NB4 (cell line): ENCODE measurements at regions not wholly inside any gene's neighbourhood (a gene's known extent, or its start where the extent isn't known, plus 50 kb on each side); places are given as distances from the start of the nearest gene placed in this dataset.

ENCODE experiments used
- DNase-seq: peaks from one replicate; pipeline ENCODE4 v3.0.0; 2010; ENCODE audit warnings: low read depth
- H3K4me3 ChIP-seq: one replicate; pipeline ENCODE4 v1.5.1; 2011; ENCODE audit warnings: mild to moderate bottlenecking, low read depth, low read length, moderate library complexity
- CTCF ChIP-seq: IDR thresholded peaks from one replicate; pipeline ENCODE4 v1.5.1; 2012; ENCODE audit warnings: low read depth, low read length
- MAX ChIP-seq: IDR thresholded peaks from 2 replicates; pipeline ENCODE4 v1.6.1; 2011; ENCODE audit warnings: low read depth, low read length
- MYC ChIP-seq: IDR thresholded peaks from 2 replicates; pipeline ENCODE4 v1.6.1; 2011; ENCODE audit warnings: low read depth, low read length
- POLR2A ChIP-seq: IDR thresholded peaks from 2 replicates; pipeline ENCODE4 v1.6.1; 2011; ENCODE audit warnings: mild to moderate bottlenecking; ENCODE audit not compliant: insufficient read length; ENCODE audit errors: extremely low read depth

GRCh38 chr10:114754445-114755320 is 66.9 kb upstream of the FHIP2A start:
- H3K4me3 ChIP-seq: no peak overlapping the region
- no peak for TF ChIP-seq CTCF
- no peak for TF ChIP-seq POLR2A
- no peak for TF ChIP-seq MAX
- TF ChIP-seq MYC: no peak
- no peak for DNase-seq

GRCh38 chr10:114755537-114755936 is 66.0 kb upstream of the FHIP2A start:
- TF ChIP-seq MAX: no peak
- TF ChIP-seq MYC: no peak
- TF ChIP-seq POLR2A: no peak
- no peak for TF ChIP-seq CTCF
- H3K4me3 ChIP-seq: no peak overlapping the region
- DNase-seq: no peak

GRCh38 chr10:114758331-114758730 is 63.2 kb upstream of the FHIP2A start:
- TF ChIP-seq POLR2A (no peak), CTCF (no peak), MAX (no peak), MYC (no peak)
- no peak for DNase-seq
- no peak overlapping the region for H3K4me3 ChIP-seq

- DNase-seq: no peak
- no peak for TF ChIP-seq MAX
- TF ChIP-seq POLR2A: no peak
- TF ChIP-seq MYC: no peak
- no peak for TF ChIP-seq CTCF
- no peak overlapping the region for H3K4me3 ChIP-seq
These were observed 60.1 kb upstream of the FHIP2A start for GRCh38 chr10:114761205-114762193.

- DNase-seq: no peak
- TF ChIP-seq MAX: no peak
- no peak overlapping the region for H3K4me3 ChIP-seq
These were observed 58.8 kb upstream of the FHIP2A start for GRCh38 chr10:114762811-114763210.

- no peak for TF ChIP-seq POLR2A
- no peak for TF ChIP-seq MAX
- no peak for TF ChIP-seq CTCF
- TF ChIP-seq MYC: no peak
- no peak for DNase-seq
- no peak overlapping the region for H3K4me3 ChIP-seq
These were observed 56.9 kb upstream of the FHIP2A start for GRCh38 chr10:114764656-114765055.
